Osteoblast (primary cell): ENCODE measurements at regions not wholly inside any gene's neighbourhood (a gene's known extent, or its start where the extent isn't known, plus 50 kb on each side); places are given as distances from the start of the nearest gene placed in this dataset.

ENCODE experiments used
- DNase-seq: peaks from one replicate; pipeline ENCODE4 v3.0.0; 2011; ENCODE audit warnings: low spot score, mixed read lengths; ENCODE audit not compliant: insufficient read length; ENCODE audit errors: missing footprints
- H2AFZ ChIP-seq: 2 replicates; pipeline ENCODE4 v1.6.0; 2011; ENCODE audit warnings: mild to moderate bottlenecking, low read length
- H3K27ac ChIP-seq: 2 replicates; pipeline ENCODE4 v1.5.1; 2011; ENCODE audit warnings: mild to moderate bottlenecking, low read depth, low read length, moderate library complexity
- H3K27me3 ChIP-seq: 2 replicates; pipeline ENCODE4 v1.6.0; 2012; ENCODE audit warnings: mild to moderate bottlenecking, control low read depth, inconsistent platforms, low read length, moderate library complexity; ENCODE audit not compliant: insufficient read depth
- H3K36me3 ChIP-seq: 2 replicates; pipeline ENCODE4 v1.5.1; 2011; ENCODE audit warnings: mild to moderate bottlenecking, low read length, control low read depth, moderate library complexity; ENCODE audit not compliant: insufficient read depth
- H3K4me1 ChIP-seq: 2 replicates; pipeline ENCODE4 v1.5.1; 2011; ENCODE audit warnings: mild to moderate bottlenecking, low read length, control low read depth, moderate library complexity; ENCODE audit not compliant: insufficient read depth
- H3K4me2 ChIP-seq: 2 replicates; pipeline ENCODE4 v1.6.0; 2011; ENCODE audit warnings: mild to moderate bottlenecking, low read length; ENCODE audit not compliant: insufficient read depth
- H3K4me3 ChIP-seq: fragments of 200-600 bp; sonication (generic); 3 replicates; pipeline ENCODE4 v1.5.1; 2012; ENCODE audit warnings: mild to moderate bottlenecking, low read length, inconsistent platforms; ENCODE audit not compliant: insufficient read depth
- H3K79me2 ChIP-seq: 2 replicates; pipeline ENCODE4 v1.6.0; 2012; ENCODE audit warnings: mild to moderate bottlenecking, low read length, control low read depth, inconsistent platforms; ENCODE audit not compliant: insufficient read depth
- H3K9me3 ChIP-seq: 2 replicates; pipeline ENCODE4 v1.5.1; 2011; ENCODE audit warnings: low read depth, low read length, control low read depth
- H4K20me1 ChIP-seq: 2 replicates; pipeline ENCODE4 v1.6.0; 2012; ENCODE audit warnings: mild to moderate bottlenecking, low read length, control low read depth; ENCODE audit not compliant: insufficient read depth
- TF ChIP-seq, protein P1 (sequence below): IDR thresholded peaks from 2 replicates; pipeline ENCODE4 v1.5.1; 2011; ENCODE audit warnings: mild to moderate bottlenecking, low read depth, low read length, moderate library complexity; ENCODE audit errors: extremely low read depth

DNA sequence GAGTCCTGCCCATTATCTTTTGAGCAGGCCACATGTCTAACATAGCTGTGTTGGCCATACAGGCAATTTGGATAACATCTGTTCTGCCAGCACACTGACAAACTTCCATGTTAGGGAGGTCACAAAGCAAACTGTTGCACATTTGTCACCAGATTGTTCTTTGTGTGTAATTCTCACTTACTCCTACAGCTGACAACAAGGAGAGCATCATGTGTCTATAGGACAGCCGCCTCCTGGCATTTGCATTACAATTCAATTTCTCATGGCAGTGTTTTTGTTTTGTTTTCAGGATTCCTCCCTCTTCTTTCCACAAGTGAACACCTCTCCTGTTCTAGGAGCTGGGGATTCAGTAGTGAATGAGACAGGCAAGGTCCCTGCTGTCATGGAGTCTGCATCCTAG is 94.3 kb upstream of the LEF1 start:
- Histone ChIP-seq H3K36me3 (no peaks in the 10 kb centered on the region), H3K79me2 (no peaks in the 10 kb centered on the region), H3K27me3 (no peaks in the 10 kb centered on the region), H3K4me1 (no peaks in the 10 kb centered on the region), H4K20me1 (no peaks in the 10 kb centered on the region), H3K27ac (no peak overlapping the region), H3K4me2 (no peak overlapping the region), H2AFZ (no peak overlapping the region), H3K9me3 (no peaks in the 10 kb centered on the region), H3K4me3 (no peak overlapping the region)
- TF ChIP-seq, protein P1, sequence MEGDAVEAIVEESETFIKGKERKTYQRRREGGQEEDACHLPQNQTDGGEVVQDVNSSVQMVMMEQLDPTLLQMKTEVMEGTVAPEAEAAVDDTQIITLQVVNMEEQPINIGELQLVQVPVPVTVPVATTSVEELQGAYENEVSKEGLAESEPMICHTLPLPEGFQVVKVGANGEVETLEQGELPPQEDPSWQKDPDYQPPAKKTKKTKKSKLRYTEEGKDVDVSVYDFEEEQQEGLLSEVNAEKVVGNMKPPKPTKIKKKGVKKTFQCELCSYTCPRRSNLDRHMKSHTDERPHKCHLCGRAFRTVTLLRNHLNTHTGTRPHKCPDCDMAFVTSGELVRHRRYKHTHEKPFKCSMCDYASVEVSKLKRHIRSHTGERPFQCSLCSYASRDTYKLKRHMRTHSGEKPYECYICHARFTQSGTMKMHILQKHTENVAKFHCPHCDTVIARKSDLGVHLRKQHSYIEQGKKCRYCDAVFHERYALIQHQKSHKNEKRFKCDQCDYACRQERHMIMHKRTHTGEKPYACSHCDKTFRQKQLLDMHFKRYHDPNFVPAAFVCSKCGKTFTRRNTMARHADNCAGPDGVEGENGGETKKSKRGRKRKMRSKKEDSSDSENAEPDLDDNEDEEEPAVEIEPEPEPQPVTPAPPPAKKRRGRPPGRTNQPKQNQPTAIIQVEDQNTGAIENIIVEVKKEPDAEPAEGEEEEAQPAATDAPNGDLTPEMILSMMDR, result no peak
- no peak for DNase-seq

GRCh38 chr4:108261026-108261425 is 92.3 kb upstream of the LEF1 start:
- Histone ChIP-seq H4K20me1 (no peaks in the 10 kb centered on the region), H3K4me2 (no peak overlapping the region), H3K9me3 (no peaks in the 10 kb centered on the region), H3K27me3 (no peaks in the 10 kb centered on the region), H3K36me3 (no peaks in the 10 kb centered on the region), H3K79me2 (no peaks in the 10 kb centered on the region), H3K4me3 (no peak overlapping the region), H2AFZ (no peak overlapping the region), H3K27ac (no peak overlapping the region), H3K4me1 (no peaks in the 10 kb centered on the region)
- no peak for DNase-seq
- TF ChIP-seq, protein P1, result no peak

GRCh38 chr4:108256538-108256937 is 87.8 kb upstream of the LEF1 start:
- no peaks in the 10 kb centered on the region for H3K9me3 ChIP-seq
- no peaks in the 10 kb centered on the region for H3K27me3 ChIP-seq
- no peak overlapping the region for H3K4me3 ChIP-seq
- TF ChIP-seq, protein P1, result no peak
- no peak for DNase-seq
- H3K4me2 ChIP-seq, result no peak overlapping the region
- H3K79me2 ChIP-seq, result no peaks in the 10 kb centered on the region
- H3K36me3 ChIP-seq, result no peaks in the 10 kb centered on the region
- H4K20me1 ChIP-seq, result no peaks in the 10 kb centered on the region
- H3K4me1 ChIP-seq, result no peaks in the 10 kb centered on the region
- no peak overlapping the region for H2AFZ ChIP-seq
- no peak overlapping the region for H3K27ac ChIP-seq

DNA sequence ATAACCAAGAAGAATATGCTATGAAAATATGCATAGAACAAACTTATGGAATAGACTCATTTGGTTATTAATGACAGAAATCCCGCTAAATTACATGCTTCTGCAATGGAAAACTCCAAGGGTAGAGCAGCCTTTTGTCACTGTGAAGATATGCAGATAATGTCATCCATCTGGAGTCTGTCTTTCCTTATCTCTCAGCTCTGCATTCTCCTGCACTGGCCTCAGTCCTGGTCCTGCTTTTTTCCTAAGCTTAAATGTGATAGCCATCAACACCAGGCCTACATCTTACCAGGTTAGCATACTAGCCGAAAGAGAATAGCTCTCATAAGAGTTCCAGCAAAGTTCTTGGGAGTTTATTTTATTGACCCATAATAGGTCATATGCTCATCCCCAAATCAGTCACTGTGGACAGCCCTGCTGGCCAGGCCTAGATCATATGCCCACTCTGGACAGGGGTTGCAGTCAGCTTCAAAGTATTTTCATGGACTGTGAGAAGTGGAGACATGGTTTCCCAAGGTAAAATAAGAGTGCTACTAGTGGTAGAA is 86.5 kb upstream of the LEF1 start:
- H3K4me2 ChIP-seq, result no peak overlapping the region
- no peak overlapping the region for H3K4me3 ChIP-seq
- H4K20me1 ChIP-seq, result no peaks in the 10 kb centered on the region
- H3K4me1 ChIP-seq, result no peaks in the 10 kb centered on the region
- TF ChIP-seq, protein P1, result no peak
- H3K9me3 ChIP-seq, result no peaks in the 10 kb centered on the region
- H2AFZ ChIP-seq, result no peak overlapping the region
- DNase-seq, result no peak
- H3K27me3 ChIP-seq, result no peaks in the 10 kb centered on the region
- no peaks in the 10 kb centered on the region for H3K36me3 ChIP-seq
- H3K27ac ChIP-seq, result no peak overlapping the region
- H3K79me2 ChIP-seq, result no peaks in the 10 kb centered on the region
